Neural cell (in vitro differentiated cells): ENCODE measurements at regions not wholly inside any gene's neighbourhood (a gene's known extent, or its start where the extent isn't known, plus 50 kb on each side); places are given as distances from the start of the nearest gene placed in this dataset.

Experiments used
- H2AFZ ChIP-seq: fragments of 200-600, 300-800 bp; sonication (generic), shearing (Covaris generic); 2 replicates; pipeline ENCODE4 v1.6.0; 2014; ENCODE audit warnings: low read depth, mild to moderate bottlenecking, antibody characterized with exemption, low read length, moderate library complexity
- H3F3A ChIP-seq: fragments of 200-600 bp; shearing (Covaris generic); 2 replicates; pipeline ENCODE4 v1.6.1; 2016; ENCODE audit warnings: mild to moderate bottlenecking, moderate library complexity, mixed read lengths, antibody characterized with exemption, low read length; ENCODE audit not compliant: insufficient read depth, poor library complexity, severe bottlenecking
- H3K27ac ChIP-seq: fragments of 200-600, 300-800 bp; sonication (generic), shearing (Covaris generic); 2 replicates; pipeline ENCODE4 v1.5.1; 2014; ENCODE audit warnings: mild to moderate bottlenecking, low read length, moderate library complexity
- H3K27me3 ChIP-seq: fragments of 300-800, 200-600 bp; sonication (generic), shearing (Covaris generic); 2 replicates; pipeline ENCODE4 v1.6.0; 2014; ENCODE audit warnings: mild to moderate bottlenecking, low read depth, low read length, moderate library complexity; ENCODE audit not compliant: insufficient read depth
- H3K36me3 ChIP-seq: fragments of 300-800, 200-600 bp; sonication (generic), shearing (Covaris generic); 2 replicates; pipeline ENCODE4 v1.5.1; 2014; ENCODE audit warnings: mild to moderate bottlenecking, antibody characterized with exemption, low read length, moderate library complexity; ENCODE audit not compliant: insufficient read depth
- H3K4me2 ChIP-seq: fragments of 300-800, 200-600 bp; sonication (generic), shearing (Covaris generic); 2 replicates; pipeline ENCODE4 v1.6.0; 2014; ENCODE audit warnings: mild to moderate bottlenecking, low read length
- H3K4me3 ChIP-seq: fragments of 300-800, 200-600 bp; sonication (generic), shearing (Covaris generic); 2 replicates; pipeline ENCODE4 v1.5.1; 2014; ENCODE audit warnings: mild to moderate bottlenecking, low read length, moderate library complexity
- H3K79me2 ChIP-seq: fragments of 200-600 bp; shearing (Covaris generic); replicated peaks from 2 replicates; pipeline ENCODE4 v1.6.0; 2014; ENCODE audit warnings: mild to moderate bottlenecking, low read length, moderate library complexity; ENCODE audit not compliant: insufficient read depth
- H3K9ac ChIP-seq: fragments of 300-800, 200-600 bp; sonication (generic), shearing (Covaris generic); 2 replicates; pipeline ENCODE4 v1.6.1; 2016; ENCODE audit warnings: mild to moderate bottlenecking, low read length, mixed read lengths
- H3K9me2 ChIP-seq: fragments of 200-600 bp; shearing (Covaris generic); 2 replicates; pipeline ENCODE4 v1.6.1; 2016; ENCODE audit warnings: mild to moderate bottlenecking, low read length, mixed read lengths; ENCODE audit not compliant: insufficient read depth
- H3K9me3 ChIP-seq: fragments of 200-600, 300-800 bp; sonication (generic), shearing (Covaris generic); 2 replicates; pipeline ENCODE4 v1.6.1; 2016; ENCODE audit warnings: mild to moderate bottlenecking, mixed run types, low read length, moderate library complexity, mixed read lengths
- H4K20me1 ChIP-seq: fragments of 200-600 bp; shearing (Covaris generic); 2 replicates; pipeline ENCODE4 v1.6.1; 2016; ENCODE audit warnings: mild to moderate bottlenecking, mixed run types; ENCODE audit not compliant: insufficient read depth
- CTCF ChIP-seq: fragments of 450-650 bp; IDR thresholded peaks from 2 replicates; pipeline ENCODE4 v1.5.1; 2014; ENCODE audit warnings: antibody characterized with exemption, mild to moderate bottlenecking, moderate library complexity; ENCODE audit not compliant: poor library complexity, severe bottlenecking
- EP300 ChIP-seq: fragments of 450-650 bp; conservative IDR thresholded peaks from 2 replicates; pipeline ENCODE4 v1.6.1; 2014; ENCODE audit warnings: antibody characterized with exemption, mild to moderate bottlenecking, moderate library complexity; ENCODE audit not compliant: poor library complexity, severe bottlenecking
- EZH2 ChIP-seq: fragments of 200-600, 300-800 bp; shearing (Covaris generic), sonication (generic); IDR thresholded peaks from 2 replicates; pipeline ENCODE4 v1.6.1; 2014; ENCODE audit warnings: antibody characterized with exemption, low read length, borderline replicate concordance, mild to moderate bottlenecking; ENCODE audit not compliant: insufficient read depth, poor library complexity, severe bottlenecking
- MXI1 ChIP-seq: fragments of 450-650 bp; conservative IDR thresholded peaks from 2 replicates; pipeline ENCODE4 v1.6.1; 2014; ENCODE audit warnings: antibody characterized with exemption, mild to moderate bottlenecking; ENCODE audit not compliant: poor library complexity, severe bottlenecking
- POLR2AphosphoS5 ChIP-seq: IDR thresholded peaks from 2 replicates; pipeline ENCODE4 v1.6.1; 2012
- RAD21 ChIP-seq: fragments of 450-650 bp; conservative IDR thresholded peaks from 2 replicates; pipeline ENCODE4 v1.6.1; 2014; ENCODE audit warnings: antibody characterized with exemption, mild to moderate bottlenecking, moderate library complexity
- SMC3 ChIP-seq: fragments of 450-650 bp; conservative IDR thresholded peaks from 2 replicates; pipeline ENCODE4 v1.6.1; 2014; ENCODE audit warnings: antibody characterized with exemption, mild to moderate bottlenecking, moderate library complexity; ENCODE audit not compliant: poor library complexity
- TAF1 ChIP-seq: IDR thresholded peaks from 2 replicates; pipeline ENCODE4 v1.6.1; 2012; ENCODE audit warnings: low read depth
- TF ChIP-seq, protein P1 (sequence below): IDR thresholded peaks from 2 replicates; pipeline ENCODE4 v1.6.1; 2012; ENCODE audit warnings: borderline replicate concordance

DNA sequence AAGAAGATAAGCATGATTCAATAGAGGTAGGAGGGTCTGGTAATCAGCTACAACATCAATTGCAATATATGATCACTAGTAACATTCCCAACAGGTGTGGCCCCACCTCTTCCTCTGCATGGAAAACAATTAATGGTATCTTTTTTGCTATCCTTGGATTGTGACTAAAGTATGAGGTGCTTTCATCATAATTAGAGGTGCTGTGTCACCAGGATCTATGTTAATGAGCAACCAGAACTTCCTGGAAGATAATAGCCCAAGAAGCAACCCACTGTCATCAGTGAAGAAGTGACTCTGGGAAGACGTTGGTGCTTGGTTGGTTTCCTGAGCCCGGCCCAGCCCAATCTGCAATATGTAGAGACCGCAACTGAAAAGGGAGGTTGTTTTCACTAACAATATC is 167.2 kb downstream of the SETD4 start:
- no peak overlapping the region for H2AFZ ChIP-seq
- no peak for TF ChIP-seq SMC3
- no peak for TF ChIP-seq MXI1
- no peak for TF ChIP-seq POLR2AphosphoS5
- TF ChIP-seq TAF1: no peak
- no peak for TF ChIP-seq RAD21
- TF ChIP-seq, protein P1, sequence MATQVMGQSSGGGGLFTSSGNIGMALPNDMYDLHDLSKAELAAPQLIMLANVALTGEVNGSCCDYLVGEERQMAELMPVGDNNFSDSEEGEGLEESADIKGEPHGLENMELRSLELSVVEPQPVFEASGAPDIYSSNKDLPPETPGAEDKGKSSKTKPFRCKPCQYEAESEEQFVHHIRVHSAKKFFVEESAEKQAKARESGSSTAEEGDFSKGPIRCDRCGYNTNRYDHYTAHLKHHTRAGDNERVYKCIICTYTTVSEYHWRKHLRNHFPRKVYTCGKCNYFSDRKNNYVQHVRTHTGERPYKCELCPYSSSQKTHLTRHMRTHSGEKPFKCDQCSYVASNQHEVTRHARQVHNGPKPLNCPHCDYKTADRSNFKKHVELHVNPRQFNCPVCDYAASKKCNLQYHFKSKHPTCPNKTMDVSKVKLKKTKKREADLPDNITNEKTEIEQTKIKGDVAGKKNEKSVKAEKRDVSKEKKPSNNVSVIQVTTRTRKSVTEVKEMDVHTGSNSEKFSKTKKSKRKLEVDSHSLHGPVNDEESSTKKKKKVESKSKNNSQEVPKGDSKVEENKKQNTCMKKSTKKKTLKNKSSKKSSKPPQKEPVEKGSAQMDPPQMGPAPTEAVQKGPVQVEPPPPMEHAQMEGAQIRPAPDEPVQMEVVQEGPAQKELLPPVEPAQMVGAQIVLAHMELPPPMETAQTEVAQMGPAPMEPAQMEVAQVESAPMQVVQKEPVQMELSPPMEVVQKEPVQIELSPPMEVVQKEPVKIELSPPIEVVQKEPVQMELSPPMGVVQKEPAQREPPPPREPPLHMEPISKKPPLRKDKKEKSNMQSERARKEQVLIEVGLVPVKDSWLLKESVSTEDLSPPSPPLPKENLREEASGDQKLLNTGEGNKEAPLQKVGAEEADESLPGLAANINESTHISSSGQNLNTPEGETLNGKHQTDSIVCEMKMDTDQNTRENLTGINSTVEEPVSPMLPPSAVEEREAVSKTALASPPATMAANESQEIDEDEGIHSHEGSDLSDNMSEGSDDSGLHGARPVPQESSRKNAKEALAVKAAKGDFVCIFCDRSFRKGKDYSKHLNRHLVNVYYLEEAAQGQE: no peak
- TF ChIP-seq EP300: no peak
- TF ChIP-seq EZH2: no peak
- TF ChIP-seq CTCF: no peak
- no peaks in the 10 kb centered on the region for H3K27me3 ChIP-seq
- H3K27ac ChIP-seq: no peak overlapping the region
- H3F3A ChIP-seq: no peaks in the 10 kb centered on the region
- no peak overlapping the region for H3K9ac ChIP-seq
- H3K4me3 ChIP-seq: no peak overlapping the region
- no peaks in the 10 kb centered on the region for H3K9me2 ChIP-seq
- H3K4me2 ChIP-seq: no peak overlapping the region
- no peaks in the 10 kb centered on the region for H3K79me2 ChIP-seq
- no peaks in the 10 kb centered on the region for H3K36me3 ChIP-seq
- no peaks in the 10 kb centered on the region for H3K9me3 ChIP-seq
- no peaks in the 10 kb centered on the region for H4K20me1 ChIP-seq

DNA sequence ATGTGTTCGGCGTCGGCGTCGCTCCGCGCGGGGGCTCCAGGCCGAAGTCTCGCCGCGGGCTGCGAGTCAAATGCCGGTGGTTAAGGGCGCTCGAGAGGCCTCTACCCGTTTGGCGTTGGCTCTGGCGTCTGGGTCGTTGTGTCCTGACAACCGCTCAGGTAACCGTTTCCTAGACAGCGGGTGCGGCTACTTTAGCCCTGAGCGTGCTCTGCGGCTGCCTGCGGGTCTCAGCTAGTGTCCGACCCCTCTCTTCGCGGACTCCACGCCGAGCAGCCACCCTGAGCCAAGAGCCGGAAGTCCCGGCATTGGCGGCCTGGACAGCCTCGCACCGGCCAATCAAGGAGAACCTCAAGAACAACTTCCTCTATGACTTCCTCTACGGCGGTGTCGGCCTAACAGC is 173.4 kb downstream of the SETD4 start:
- no peak overlapping the region for H3K4me2 ChIP-seq
- H3K9me3 ChIP-seq: no peaks in the 10 kb centered on the region
- no peak overlapping the region for H2AFZ ChIP-seq
- no peak overlapping the region for H3K9ac ChIP-seq
- no peaks in the 10 kb centered on the region for H3K27me3 ChIP-seq
- no peaks in the 10 kb centered on the region for H3K9me2 ChIP-seq
- no peak overlapping the region for H3K4me3 ChIP-seq
- TF ChIP-seq CTCF (no peak), EP300 (no peak), SMC3 (no peak), MXI1 (no peak), POLR2AphosphoS5 (no peak)
- H3F3A ChIP-seq: no peaks in the 10 kb centered on the region
- no peak overlapping the region for H3K27ac ChIP-seq
- no peaks in the 10 kb centered on the region for H4K20me1 ChIP-seq
- no peaks in the 10 kb centered on the region for H3K79me2 ChIP-seq
- no peaks in the 10 kb centered on the region for H3K36me3 ChIP-seq
